Nephron progenitor cell (in vitro differentiated cells): ENCODE measurements at regions not wholly inside any gene's neighbourhood (a gene's known extent, or its start where the extent isn't known, plus 50 kb on each side); places are given as distances from the start of the nearest gene placed in this dataset.
"Not testable (repeated sequence)": the region's sequence is repeated elsewhere in the genome, so short reads cannot be mapped to it uniquely, and the experiment has no call there.

ENCODE experiments used
- DNase-seq: peaks from one replicate; pipeline ENCODE4 v3.0.0; 2021
- H3K27ac Mint-ChIP-seq: 2 replicates; pipeline ENCODE4 v1.8.0; 2021; ENCODE audit warnings: mild to moderate bottlenecking, moderate library complexity, mixed read lengths
- H3K27me3 Mint-ChIP-seq: 2 replicates; pipeline ENCODE4 v1.8.0; 2021; ENCODE audit warnings: mild to moderate bottlenecking, low read depth, mixed read lengths; ENCODE audit not compliant: poor library complexity
- H3K36me3 Mint-ChIP-seq: 2 replicates; pipeline ENCODE4 v1.8.0; 2021; ENCODE audit warnings: low read depth, mixed read lengths
- H3K4me1 Mint-ChIP-seq: 2 replicates; pipeline ENCODE4 v1.8.0; 2021; ENCODE audit warnings: mixed read lengths
- H3K4me3 Mint-ChIP-seq: 2 replicates; pipeline ENCODE4 v1.8.0; 2021; ENCODE audit warnings: mild to moderate bottlenecking, moderate library complexity, mixed read lengths
- H3K9me3 Mint-ChIP-seq: 2 replicates; pipeline ENCODE4 v1.8.0; 2021; ENCODE audit warnings: mild to moderate bottlenecking, moderate library complexity, mixed read lengths
- CTCF ChIP-seq: fragments of 200-600 bp; sonication (generic); IDR thresholded peaks from 2 replicates; pipeline ENCODE4 v1.5.0; 2021; ENCODE audit warnings: antibody characterized with exemption

GRCh38 chrX:55356609-55357008 lies 91.9 kb upstream of the PAGE3 start:
- DNase-seq, result no peak
- peaks cover 68% of the 10 kb centered on the region for H3K9me3 Mint-ChIP-seq

GRCh38 chrX:55357236-55357635 lies 92.5 kb upstream of the PAGE3 start:
- H3K4me1 Mint-ChIP-seq, result no peaks in the 10 kb centered on the region
- no peaks in the 10 kb centered on the region for H3K36me3 Mint-ChIP-seq
- no peak overlapping the region for H3K4me3 Mint-ChIP-seq
- peaks cover 68% of the 10 kb centered on the region for H3K9me3 Mint-ChIP-seq
- no peak for DNase-seq
- TF ChIP-seq CTCF, result no peak
- H3K27me3 Mint-ChIP-seq, result no peaks in the 10 kb centered on the region
- H3K27ac Mint-ChIP-seq, result no peak overlapping the region

More at GRCh38 chrX:55356609-55357008, 91.9 kb upstream of the PAGE3 start:
- Mint-ChIP-seq H3K36me3 (no peaks in the 10 kb centered on the region), H3K27ac (no peak overlapping the region), H3K27me3 (no peaks in the 10 kb centered on the region), H3K4me3 (no peak overlapping the region), H3K4me1 (no peaks in the 10 kb centered on the region)
- no peak for TF ChIP-seq CTCF

- H3K27ac Mint-ChIP-seq, result no peak overlapping the region
- H3K27me3 Mint-ChIP-seq, result no peaks in the 10 kb centered on the region
- H3K4me3 Mint-ChIP-seq, result no peak overlapping the region
- no peak for DNase-seq
- no peaks in the 10 kb centered on the region for H3K36me3 Mint-ChIP-seq
- H3K9me3 Mint-ChIP-seq, result peaks cover 82% of the 10 kb centered on the region
- H3K4me1 Mint-ChIP-seq, result no peaks in the 10 kb centered on the region
- no peak for TF ChIP-seq CTCF
These were observed 72.5 kb upstream of the MAGEH1 start for GRCh38 chrX:55379396-55379795.

GRCh38 chrX:55389376-55389775 lies 62.6 kb upstream of the MAGEH1 start:
- H3K27ac Mint-ChIP-seq, result no peak overlapping the region
- H3K4me3 Mint-ChIP-seq, result no peak overlapping the region
- no peak for TF ChIP-seq CTCF
- H3K4me1 Mint-ChIP-seq, result no peaks in the 10 kb centered on the region
- H3K36me3 Mint-ChIP-seq, result no peaks in the 10 kb centered on the region
- no peak for DNase-seq
- H3K27me3 Mint-ChIP-seq, result peaks cover 5% of the 10 kb centered on the region
- H3K9me3 Mint-ChIP-seq, result peaks cover 84% of the 10 kb centered on the region

GRCh38 chrX:55396836-55397235 lies 55.1 kb upstream of the MAGEH1 start:
- H3K9me3 Mint-ChIP-seq, result peaks cover 84% of the 10 kb centered on the region
- H3K27ac Mint-ChIP-seq, result not testable (repeated sequence)

More at GRCh38 chrX:55396836-55397235, 55.1 kb upstream of the MAGEH1 start:
- not testable (repeated sequence) for DNase-seq, H3K4me1 Mint-ChIP-seq, H3K36me3 Mint-ChIP-seq, H3K27me3 Mint-ChIP-seq, H3K4me3 Mint-ChIP-seq
